ENCODE measurements at regions not wholly inside any gene's neighbourhood (a gene's known extent, or its start where the extent isn't known, plus 50 kb on each side); places are given as distances from the start of the nearest gene placed in this dataset.
A peak's percentile ranks its signal among the peaks of the same experiment; 100 is the strongest.

GRCh38 chr7:116340201-116340847 lies 130.0 kb downstream of the TES start:
- no peak for DNase-seq
- no peak for ATAC-seq
- intact Hi-C loops (cut with micrococcal nuclease), result no loop called here

- ATAC-seq (peak; percentile 51), DNase-seq (no peak)
- intact Hi-C loops (cut with micrococcal nuclease), result no loop called here
These were observed 130.9 kb downstream of the TES start for GRCh38 chr7:116340943-116341907.

GRCh38 chr7:116342125-116342524 lies 131.8 kb downstream of the TES start:
- ATAC-seq (no peak), DNase-seq (no peak)
- intact Hi-C loops (cut with micrococcal nuclease), result no loop called here

GRCh38 chr7:116347151-116347832 lies 137.0 kb downstream of the TES start:
- ATAC-seq, result no peak
- intact Hi-C loops (cut with micrococcal nuclease), result no loop called here
- DNase-seq, result no peak

- DNase-seq, result no peak
- no peak for ATAC-seq
- intact Hi-C loops (cut with micrococcal nuclease), result no loop called here
These were observed 138.0 kb downstream of the TES start for GRCh38 chr7:116348346-116348745.

- intact Hi-C loops (cut with micrococcal nuclease), result loop anchor here (10.0 kb wide), 2 partner anchors 77 to 183 kb away; no protein-coding TSS in a partner anchor
- ATAC-seq, result no peak
- DNase-seq, result no peak
These were observed 141.6 kb downstream of the TES start for GRCh38 chr7:116351966-116352365.

GRCh38 chr7:116353647-116354046 lies 143.3 kb downstream of the TES start:
- intact Hi-C loops (cut with micrococcal nuclease), result loop anchor here (10.0 kb wide), 2 partner anchors 79 to 181 kb away; no protein-coding TSS in a partner anchor
- DNase-seq, result peak; percentile 79
- peak; percentile 56 for ATAC-seq

- intact Hi-C loops (cut with micrococcal nuclease), result loop anchor here (10.0 kb wide), 2 partner anchors 79 to 181 kb away; no protein-coding TSS in a partner anchor
- DNase-seq, result peak; percentile 41
- ATAC-seq, result peak; percentile 75
These were observed 143.8 kb downstream of the TES start for GRCh38 chr7:116354171-116354545.

- DNase-seq, result peak; percentile 75
- intact Hi-C loops (cut with micrococcal nuclease), result loop anchor here (10.0 kb wide), 2 partner anchors 80 to 180 kb away; no protein-coding TSS in a partner anchor
- ATAC-seq, result peak; percentile 83
These were observed 144.4 kb downstream of the TES start for GRCh38 chr7:116354546-116355423.

GRCh38 chr7:116355424-116355765 lies 144.1 kb upstream of the CAV2 start:
- no peak for ATAC-seq
- DNase-seq, result no peak
- intact Hi-C loops (cut with micrococcal nuclease), result loop anchor here (10.0 kb wide), 2 partner anchors 81 to 179 kb away; no protein-coding TSS in a partner anchor

- intact Hi-C loops (cut with micrococcal nuclease), result loop anchor here (10.0 kb wide), 2 partner anchors 82 to 178 kb away; no protein-coding TSS in a partner anchor
- DNase-seq (peak; percentile 33), ATAC-seq (peak; percentile 46)
These were observed 143.1 kb upstream of the CAV2 start for GRCh38 chr7:116356333-116356965.

- intact Hi-C loops (cut with micrococcal nuclease), result loop anchor here (10.0 kb wide), 2 partner anchors 82 to 178 kb away; no protein-coding TSS in a partner anchor
- DNase-seq (no peak), ATAC-seq (no peak)
These were observed 142.6 kb upstream of the CAV2 start for GRCh38 chr7:116356979-116357378.

- ATAC-seq (no peak), DNase-seq (no peak)
- intact Hi-C loops (cut with micrococcal nuclease), result loop anchor here (10.0 kb wide), 2 partner anchors 83 to 177 kb away; no protein-coding TSS in a partner anchor
These were observed 141.5 kb upstream of the CAV2 start for GRCh38 chr7:116357781-116358670.

- intact Hi-C loops (cut with micrococcal nuclease), result no loop called here
- DNase-seq (no peak), ATAC-seq (peak; percentile 14)
These were observed 137.8 kb upstream of the CAV2 start for GRCh38 chr7:116361767-116362166.

- intact Hi-C loops (cut with micrococcal nuclease), result no loop called here
- DNase-seq (no peak), ATAC-seq (no peak)
These were observed 135.7 kb upstream of the CAV2 start for GRCh38 chr7:116363637-116364432.

- no peak for ATAC-seq
- intact Hi-C loops (cut with micrococcal nuclease), result no loop called here
- no peak for DNase-seq
These were observed 135.1 kb upstream of the CAV2 start for GRCh38 chr7:116364469-116364868.

All from left ventricle myocardium superior (tissue), 1 donor.